Stimulated activated CD4-positive, alpha-beta T cell treated with anti-CD3 and anti-CD28 coated beads, Interleukin-4, amount 100 ng/mL, for 4 hours (primary cell): ENCODE measurements at regions not wholly inside any gene's neighbourhood (a gene's known extent, or its start where the extent isn't known, plus 50 kb on each side); places are given as distances from the start of the nearest gene placed in this dataset.

Source experiments
- DNase-seq, 2 experiments: peaks; one replicate each; pipeline ENCODE4 v3.0.0-alpha.2; 2020

DNA sequence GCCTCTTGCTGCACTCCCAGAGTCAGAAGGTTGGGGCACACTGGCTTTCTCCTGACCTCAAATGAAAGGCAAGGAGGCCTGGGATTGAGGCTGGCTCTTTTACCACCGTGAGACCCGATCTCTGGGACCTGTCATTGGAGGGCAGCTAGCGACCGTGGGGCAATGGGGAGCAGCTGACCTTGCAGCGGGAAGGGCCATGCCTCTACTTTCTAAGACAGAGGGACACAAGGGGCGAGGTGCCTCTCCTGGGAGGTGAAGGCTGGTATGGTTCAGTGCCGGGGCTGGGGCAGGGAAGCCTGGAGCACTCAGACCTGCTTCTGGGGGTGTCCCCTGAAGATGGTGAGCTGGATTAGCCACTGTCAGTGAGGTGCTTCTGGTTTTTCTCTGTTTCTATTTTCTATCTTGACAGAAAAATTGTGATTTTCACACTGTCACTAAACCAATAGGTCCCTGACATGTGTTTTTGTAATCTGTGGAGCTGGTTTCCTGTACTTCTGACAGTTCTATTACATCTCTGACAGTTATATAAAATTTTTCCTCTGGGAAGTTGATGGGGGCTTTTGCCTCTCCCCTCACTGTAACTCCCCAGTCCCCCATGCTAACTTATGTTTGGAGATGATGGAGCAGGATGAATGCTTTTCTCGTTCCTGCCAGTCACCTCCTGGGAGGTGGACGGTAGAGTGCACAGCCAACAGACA lies 340.8 kb downstream of the RPS24 start:
- DNase-seq, result no peak

DNA sequence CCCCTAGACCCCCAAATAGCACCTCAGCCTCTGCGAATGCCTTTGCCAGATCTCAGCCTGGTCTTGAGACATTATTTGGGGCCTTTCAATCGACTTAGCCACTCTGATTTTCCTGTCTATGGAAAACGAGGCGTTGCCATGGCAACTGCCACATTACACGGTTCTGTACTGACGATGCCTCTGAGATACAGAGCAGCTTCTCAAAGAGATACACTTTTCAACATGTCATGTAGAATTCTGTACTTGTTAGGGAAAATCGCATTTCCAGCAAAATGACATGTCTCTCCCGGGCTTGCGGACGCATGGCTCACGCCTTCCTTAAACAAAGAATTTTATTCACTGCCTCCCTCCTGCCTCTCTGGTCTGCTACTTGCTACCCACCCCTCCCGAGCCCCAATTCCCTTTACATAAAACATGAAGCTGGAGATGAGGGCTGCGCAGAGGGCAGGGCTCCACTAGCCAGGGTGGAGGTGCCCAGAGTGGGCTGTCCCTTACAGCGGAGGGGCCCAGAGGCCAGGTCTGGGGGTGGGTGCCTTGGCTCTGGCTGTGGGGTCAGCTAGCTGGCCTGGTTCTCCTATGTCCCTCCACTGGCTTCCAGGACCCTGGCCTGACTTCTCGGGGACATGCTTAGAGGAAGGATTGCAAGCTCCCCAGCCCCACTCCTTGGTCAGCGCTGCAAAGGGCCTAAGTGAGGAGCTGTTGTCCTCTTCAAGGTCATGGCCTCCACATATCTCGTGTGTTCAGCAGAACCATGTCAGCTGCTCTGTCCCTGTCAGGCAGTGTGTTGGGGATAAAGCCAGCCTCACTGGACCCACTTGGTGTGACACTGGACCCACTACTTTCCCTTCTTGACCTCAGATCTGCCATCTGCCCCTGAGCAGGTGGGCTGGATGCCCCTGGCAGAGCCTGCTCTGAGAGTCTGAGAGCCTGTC lies 342.5 kb downstream of the RPS24 start:
- DNase-seq, result no peak

DNA sequence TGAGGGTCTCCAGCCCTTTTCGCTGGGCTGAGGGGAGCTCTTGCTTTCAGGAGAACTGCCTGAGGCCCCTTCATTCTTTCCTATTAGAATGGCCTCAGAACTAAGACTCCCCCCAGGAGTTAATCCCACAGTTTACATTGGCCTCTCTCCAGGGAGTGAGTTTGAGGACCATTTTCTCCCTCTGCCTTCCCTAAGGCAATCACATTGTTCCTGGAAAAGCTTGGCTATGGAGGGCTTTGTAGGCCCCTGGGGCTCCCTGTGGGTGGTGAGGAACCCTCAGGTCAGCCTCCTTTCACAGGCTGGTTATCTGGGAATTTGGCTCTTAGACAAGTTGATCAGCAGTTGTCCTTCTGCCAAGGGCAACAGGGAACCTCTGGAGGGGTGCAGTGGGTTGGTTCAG lies 343.7 kb downstream of the RPS24 start:
- no peak for DNase-seq

DNA sequence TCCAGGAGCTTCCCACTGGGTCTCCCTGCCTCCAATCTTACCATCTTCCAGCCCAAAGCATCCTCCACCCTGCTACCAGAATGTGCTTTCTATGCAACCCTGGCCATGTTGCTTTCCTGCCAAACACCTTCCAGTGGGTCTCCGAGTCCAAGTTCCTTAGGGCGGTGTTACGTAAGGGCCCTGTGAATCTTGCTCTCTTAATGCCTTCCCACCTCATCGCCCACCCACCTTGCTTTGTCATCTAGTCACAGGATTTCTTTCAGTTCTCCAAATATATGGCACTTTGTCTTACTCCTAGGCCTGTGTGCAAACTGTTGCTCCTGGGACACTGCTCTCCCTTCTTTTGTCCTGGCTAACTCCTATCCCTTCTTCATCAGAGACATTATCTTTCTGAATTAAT lies 344.5 kb downstream of the RPS24 start:
- DNase-seq, result no peak

DNA sequence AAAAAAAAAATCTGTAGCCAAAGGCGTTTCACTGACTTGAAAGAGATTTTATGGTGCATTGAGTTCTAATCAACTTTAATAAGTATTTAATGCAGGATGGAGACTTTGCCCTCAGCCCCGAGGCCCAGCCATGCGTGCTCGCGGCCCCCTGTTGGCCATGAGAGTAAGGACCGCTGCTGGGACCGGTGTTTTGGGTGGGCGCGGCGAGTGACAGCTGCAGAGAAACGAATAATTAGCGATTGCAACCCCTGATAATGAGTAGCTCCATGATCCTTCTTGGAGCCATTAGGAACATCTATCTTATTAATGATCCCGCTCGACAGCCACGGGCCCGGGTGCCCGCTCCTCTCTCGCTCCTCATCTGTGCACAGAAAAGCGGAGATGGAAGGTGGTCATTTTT lies 347.4 kb downstream of the RPS24 start:
- no peak for DNase-seq

DNA sequence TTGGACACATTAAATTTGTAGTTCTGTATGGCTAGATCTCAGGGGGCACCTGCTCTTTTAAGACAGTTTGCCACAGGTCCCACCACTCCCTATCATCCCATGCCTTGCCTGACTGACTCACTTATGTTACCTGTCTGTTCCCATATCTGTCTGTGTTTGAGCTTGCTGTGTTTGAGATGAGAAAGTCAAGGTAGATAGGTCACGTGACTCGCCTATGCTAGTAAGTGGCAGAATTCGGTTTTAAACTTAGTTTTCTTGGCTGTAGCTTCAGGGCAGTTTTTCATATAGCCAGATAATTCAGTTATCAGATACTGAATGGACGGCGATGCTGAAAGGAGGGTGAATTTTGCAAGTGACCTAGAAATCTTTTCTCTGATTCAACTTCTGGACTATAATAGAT lies 348.4 kb downstream of the RPS24 start:
- DNase-seq, result no peak

DNA sequence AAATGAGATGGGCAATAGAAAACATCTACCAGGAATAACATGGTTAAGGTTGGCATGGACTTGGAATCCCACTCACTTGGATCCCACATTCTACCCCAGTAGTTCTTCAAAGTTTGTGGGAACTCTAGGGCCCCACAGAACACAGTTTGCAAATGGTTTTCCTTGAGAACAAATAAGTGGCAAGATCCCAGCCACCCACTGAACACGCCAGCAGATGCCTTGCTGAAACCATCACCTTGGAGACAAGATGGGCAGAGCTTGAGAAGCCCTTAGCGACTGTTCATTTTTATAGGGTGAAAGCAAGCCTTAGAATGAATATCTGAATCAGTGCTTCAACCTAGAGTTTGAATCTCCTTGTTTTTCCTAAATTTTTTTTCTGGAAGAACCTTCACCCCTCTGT lies 349.1 kb downstream of the RPS24 start:
- DNase-seq, result no peak

DNA sequence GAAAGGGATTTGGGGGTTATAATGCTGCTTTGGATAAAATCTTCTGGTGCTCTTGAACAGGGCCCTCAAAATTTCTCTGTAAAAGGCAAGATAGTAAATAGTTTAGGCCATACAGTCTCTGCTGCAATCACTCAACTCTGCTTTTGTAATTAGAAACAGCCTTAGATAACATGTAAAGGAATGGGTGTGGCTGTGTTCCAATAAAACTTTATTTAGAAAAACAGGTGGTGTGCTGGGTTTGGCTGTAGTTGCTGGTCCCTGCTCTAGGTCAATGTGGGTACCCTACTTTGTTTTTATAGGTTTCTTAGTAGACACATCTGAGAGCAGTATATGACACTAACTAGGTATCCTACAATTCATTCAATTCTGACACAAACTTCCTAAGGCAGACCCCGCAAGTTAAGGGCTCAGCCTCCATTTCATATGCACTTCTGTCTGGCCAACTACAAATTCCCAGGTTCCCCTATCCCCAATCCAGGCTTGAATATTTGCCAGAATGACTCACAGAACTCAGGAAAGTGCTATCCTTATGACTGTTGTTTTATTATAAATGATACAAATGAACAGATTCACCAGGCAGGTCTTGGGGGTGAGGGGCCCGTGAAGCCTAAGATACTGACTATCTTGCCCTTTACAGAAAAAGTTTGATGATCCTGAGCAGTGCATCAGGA lies 349.9 kb downstream of the RPS24 start:
- no peak for DNase-seq

DNA sequence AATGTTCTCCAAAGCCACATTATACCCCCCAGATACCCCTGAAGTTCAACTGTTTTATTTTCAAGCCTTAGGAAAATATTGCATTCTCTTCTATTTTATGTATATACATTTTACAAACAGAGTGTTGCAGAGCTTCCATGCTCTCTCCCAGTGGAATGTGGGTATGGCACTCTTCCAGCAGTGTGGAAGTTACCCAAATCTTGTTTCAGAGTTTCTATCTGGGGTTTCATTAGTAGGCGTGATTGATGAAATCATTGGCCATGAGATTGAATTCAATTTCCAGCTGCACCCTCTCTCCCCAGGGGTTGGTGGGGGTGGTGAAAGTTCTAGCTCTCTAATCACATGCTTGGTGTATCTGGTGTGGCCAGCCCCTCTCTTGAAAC lies 350.4 kb downstream of the RPS24 start:
- no peak for DNase-seq

DNA sequence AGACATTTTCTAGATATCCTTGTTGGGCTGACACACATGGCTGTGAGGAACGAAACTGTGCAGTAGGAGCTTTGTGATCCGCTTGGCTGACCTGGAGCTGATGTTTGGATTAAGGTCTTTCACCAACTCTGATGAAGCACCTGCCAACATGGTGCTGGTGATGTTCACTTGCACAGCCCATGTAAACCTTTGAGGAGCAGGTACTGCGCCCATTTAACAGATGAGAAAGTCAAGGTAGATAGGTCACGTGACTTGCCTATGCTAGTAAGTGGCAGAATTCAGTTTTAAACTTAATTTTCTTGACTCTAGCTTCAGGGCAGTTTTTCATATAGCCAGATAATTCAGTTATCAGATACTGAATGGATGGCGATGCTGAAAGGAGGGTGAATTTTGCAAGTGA lies 351.9 kb downstream of the RPS24 start:
- no peak for DNase-seq

DNA sequence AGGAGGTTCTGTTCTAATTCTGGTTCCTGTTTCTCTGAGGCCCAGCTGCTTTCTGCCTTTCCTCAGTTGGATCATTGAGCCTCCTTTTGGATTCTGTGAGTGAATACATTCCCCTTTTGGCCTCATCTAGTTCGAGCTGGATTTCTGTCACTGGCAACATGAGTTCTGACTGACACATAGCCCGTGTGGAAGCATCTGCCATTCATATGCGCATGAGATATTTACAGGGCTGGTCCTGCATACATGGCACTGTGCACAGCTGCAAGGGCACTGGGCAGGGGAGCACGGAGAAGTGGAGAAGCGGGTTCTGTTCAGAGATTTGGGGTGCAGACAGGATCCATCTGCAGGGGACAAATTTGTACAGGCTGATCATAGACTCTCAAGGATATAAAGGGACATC lies 352.8 kb downstream of the RPS24 start:
- DNase-seq, result no peak

DNA sequence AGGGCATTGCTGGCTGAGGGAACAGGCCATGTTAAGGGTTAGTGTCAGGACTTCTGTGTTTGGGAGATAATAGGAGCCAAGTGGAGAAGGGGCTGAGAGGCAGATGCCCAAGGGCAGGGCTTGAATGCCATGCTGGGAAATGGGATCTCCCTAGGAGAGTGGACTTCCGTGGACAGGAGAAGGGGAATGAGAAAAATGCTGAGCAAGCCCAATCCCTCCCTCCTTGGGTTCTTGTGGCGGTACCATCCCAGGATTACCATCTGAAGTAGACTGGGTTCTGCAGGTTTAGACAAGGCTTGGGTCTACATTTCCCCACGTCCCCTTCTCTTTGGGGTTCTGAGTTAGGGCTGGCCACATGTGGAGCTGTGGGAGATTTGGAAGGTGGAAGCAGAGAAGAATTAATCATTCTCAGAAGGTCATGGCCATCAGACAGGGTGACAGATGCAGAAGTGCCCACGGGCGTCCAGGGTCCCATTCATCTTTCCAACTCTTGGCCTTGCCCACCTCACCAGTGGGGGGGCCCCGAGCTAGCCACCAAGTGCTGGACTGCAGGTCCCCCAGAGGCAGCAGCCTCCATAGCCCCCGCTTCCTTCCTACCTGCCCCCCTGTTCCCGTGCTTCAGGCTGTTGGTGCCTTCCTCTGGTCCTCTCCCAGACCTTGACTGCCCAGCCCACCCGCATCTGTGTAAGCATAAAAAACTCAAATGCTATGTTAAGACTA lies 354.8 kb downstream of the RPS24 start:
- DNase-seq, result no peak

DNA sequence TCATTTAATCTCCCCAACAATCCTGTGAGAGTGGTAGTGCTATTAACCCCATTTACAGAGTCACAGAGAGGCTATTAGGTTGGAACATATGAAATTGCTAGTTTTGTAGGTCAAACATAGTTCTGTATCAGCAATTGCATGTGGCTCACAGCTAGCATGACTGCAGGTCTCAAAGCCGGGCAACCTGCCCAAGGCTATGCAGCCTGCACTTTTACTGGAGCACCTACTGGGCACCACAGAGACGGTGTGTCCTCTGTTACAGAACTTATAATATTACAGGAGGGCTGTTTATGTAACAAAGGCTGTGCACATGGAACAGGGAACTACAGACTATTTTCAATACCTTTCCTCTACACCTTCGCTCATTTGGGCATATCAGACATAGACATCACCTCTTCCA lies 355.8 kb downstream of the RPS24 start:
- no peak for DNase-seq

DNA sequence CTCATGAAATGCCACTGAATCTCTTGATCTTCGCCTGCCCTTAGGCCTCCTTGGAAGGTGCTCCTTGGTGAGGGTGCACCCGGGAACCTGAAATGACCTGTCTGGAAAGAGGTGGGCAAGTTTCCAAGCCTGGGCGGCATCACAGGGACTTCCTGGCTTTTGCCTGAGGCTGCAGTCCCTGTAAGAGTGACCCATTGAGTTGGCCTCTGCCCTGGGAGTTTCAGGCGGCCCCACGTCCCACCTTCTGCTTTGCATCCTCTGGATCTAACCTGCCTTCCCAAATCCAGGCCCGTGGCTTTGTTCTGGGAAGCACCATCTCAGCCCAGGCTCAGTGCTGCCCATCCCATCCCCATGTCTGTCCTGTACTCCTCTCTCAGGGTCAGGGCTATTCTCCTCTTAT lies 356.4 kb downstream of the RPS24 start:
- no peak for DNase-seq

DNA sequence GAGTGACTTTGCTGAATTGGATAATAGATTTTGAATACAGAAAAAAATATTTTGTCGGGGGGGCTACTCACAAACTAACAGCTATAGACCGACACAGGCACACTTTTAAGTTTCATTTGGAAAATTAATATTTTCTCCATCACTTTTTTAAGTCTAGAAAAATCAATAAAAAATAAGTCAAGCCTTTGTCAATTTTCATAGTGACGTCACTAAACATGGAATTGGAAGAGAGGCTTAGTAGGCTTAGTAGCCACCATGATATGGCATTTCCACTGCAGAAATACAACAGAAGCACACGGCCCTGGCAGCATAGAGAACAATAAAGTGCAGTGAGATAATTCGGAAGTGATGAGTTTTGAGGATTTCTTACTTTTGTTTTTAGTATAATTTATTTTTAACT lies 357.2 kb downstream of the RPS24 start:
- DNase-seq, result no peak

DNA sequence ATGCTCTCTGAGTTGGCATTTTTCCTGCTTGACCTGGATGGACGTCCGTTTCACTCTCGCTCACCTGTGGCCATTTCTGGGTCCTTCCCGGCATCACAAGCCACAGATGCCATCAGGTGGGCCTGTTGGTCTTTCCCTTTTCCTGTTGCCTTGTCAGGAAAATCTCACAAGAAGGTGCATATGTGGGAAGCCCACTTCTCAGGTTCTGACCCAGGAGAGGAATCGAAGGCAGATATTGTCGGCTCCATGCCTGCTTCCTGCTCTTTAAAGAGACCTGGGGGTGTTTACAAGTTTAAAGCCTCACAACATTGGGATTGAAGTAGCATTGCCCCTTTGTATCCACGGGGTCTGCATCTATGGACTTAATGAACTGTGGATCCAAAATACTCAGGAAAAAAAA lies 357.9 kb downstream of the RPS24 start:
- no peak for DNase-seq

DNA sequence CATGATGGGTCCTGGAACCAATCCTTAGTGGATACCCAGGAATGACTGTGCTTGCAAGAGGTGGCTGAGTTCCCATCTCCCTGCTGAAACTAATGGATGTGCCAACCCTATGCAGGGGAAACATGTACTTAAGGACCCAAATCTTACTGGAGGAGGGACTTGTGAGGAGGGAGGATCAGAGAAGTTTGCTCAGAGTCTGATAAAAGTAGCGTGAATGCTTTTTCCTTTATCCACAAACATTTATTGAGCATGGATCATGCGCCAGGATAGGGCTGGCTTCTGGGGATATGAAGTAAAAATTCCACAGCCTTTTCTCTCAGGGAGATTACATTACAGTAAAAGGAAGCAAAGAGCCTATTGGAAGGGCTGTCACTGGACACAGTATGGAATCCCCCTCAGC lies 358.5 kb downstream of the RPS24 start:
- DNase-seq, result no peak

DNA sequence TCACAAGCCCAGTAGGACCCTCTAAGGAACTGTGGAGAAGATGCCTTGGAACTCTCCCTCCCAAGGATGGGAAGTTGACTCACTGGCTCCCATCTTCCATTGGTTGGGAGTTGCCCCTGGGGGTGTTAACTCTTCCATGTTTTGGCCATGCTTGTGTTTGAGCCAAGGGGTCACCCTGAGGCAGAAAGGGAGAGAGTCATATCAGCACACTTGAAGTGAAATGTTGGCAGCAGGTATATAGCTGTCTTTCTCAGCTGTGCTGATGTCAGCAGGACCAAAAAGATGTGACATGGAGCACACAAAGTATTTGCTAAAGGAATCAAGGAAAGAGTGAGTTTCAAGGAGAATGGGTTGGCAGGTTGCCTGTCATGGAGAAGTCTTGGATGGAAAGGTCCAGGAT lies 359.4 kb downstream of the RPS24 start:
- DNase-seq, result no peak

DNA sequence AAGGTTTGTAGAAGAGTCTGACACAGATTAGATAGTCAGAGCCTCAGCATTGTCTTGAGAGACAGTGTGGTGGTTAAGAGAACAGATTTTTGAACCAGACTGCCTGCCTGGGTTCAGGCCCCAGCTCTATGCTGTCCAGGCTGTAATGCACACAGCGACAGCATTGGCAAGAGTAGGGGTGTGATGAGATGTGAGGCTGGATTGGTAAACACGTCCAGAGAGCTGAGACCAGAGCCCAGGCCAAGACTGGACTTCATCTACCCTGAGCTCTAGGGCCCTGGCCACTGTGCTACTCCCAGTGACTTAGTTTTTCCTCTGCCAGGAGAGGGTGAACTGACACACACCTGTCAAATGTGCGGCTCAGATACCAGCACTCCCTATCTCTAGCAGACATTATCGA lies 360.4 kb downstream of the RPS24 start:
- DNase-seq, result no peak

DNA sequence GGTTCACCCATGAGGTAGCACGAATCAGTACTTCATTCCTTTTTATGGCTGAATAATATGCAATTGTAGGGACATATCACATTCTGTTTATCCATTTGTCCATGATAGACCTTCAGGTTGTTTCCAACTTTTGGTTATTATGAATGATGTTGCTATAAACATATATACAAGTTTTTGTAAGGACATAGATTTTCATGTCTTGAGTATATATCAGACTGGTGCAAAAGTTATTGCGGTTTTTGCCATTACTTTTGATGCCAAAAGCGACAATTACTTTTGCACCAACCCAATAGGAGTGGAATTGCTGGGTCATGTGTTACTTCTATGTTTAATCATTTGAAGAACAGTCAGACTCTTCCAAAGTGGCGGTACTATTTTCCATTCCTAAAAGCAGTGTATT lies 361.5 kb downstream of the RPS24 start:
- no peak for DNase-seq

DNA sequence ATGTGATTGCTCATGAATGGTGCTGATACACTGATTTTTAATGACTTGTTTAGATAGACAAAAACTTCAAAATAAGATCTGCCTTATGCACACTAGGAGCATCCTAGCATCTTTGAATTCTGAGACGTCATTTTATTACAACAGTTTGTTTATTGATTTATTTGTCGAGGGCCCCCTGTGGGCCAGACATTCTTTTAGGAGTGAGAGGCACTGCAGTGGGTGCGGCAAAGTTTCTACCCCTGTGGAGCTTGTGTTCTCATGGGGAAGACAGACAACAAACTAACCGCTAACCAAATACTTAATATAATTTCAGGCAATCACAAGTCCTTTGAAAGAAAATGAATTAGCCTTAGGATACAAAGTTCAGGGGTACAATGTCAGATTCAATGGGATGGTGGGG lies 363.1 kb downstream of the RPS24 start:
- no peak for DNase-seq

DNA sequence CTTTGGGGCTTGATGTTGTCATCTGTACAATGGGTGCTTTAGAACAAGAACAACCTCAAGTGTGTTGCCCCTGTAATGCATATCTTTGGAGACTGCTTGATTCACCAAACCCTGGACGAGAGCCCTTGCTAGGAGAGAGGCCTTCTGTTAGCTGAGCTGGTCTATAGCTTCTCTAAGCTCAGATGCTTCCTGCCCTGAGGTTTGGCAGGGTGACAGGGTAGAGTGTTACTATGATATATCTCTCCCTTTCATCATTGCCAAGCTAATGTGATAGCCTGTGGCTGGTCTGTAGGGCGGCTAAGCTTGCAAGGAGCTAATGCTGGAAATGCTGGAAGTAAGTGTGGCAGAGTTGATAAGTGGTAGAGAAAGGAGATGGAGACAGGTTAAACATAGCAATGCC lies 364.1 kb downstream of the RPS24 start:
- DNase-seq, result no peak

DNA sequence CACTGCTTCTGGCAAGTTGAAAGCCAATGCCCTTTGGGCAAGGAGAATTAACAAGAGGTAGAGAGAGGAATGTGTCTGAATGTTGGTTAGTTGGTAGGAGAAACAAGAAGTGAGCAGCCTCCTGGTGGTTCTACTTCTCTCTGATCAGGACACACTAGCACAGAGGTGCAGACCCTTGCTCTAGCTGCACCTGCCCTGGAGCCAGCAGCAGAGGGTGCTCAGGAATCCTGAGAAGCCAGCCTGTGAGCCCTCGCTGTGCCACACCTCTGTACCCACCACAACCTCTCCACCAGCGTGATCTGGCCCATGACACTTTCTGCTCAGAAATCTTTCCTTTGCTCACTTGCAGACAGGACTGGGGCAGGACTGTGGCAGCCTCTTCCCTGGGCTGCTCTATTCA lies 364.7 kb downstream of the RPS24 start:
- DNase-seq, result no peak
